GM18868 (cell line): ENCODE measurements at regions not wholly inside any gene's neighbourhood (a gene's known extent, or its start where the extent isn't known, plus 50 kb on each side); places are given as distances from the start of the nearest gene placed in this dataset.
"Not testable (repeated sequence)": the region's sequence is repeated elsewhere in the genome, so short reads cannot be mapped to it uniquely, and the experiment has no call there.

Experiments used
- ATAC-seq: cut with Tn5 transposase; IDR thresholded peaks from one replicate; pipeline ENCODE4 v1.9.1; 2021; ENCODE audit warnings: mild to moderate bottlenecking, moderate library complexity; ENCODE audit not compliant: unreplicated experiment

- ATAC-seq: not testable (repeated sequence)
These were observed 92.1 kb downstream of the TRIM27 start for GRCh38 chr6:28831683-28832082.

GRCh38 chr6:28836703-28837102 lies 87.1 kb downstream of the TRIM27 start:
- ATAC-seq: not testable (repeated sequence)

DNA sequence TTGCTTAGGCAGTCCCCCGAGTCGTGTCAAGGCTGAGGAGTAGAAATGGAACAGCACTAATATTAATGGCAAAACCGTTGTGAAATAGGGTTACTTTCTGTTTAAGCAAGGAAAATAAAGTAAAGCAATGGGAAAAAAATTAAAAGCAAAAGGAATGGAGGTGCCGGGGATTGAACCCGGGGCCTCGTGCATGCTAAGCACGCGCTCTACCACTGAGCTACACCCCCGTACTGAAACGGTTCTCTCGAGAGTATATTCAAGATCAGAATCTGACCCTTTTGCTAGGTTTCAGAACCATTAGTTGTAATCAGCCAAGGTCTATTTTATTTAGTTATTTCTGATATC lies 85.5 kb downstream of the TRIM27 start:
- ATAC-seq: peak; percentile 49

- ATAC-seq: peak; percentile 81
These were observed 84.9 kb downstream of the TRIM27 start for GRCh38 chr6:28838634-28839442.

DNA sequence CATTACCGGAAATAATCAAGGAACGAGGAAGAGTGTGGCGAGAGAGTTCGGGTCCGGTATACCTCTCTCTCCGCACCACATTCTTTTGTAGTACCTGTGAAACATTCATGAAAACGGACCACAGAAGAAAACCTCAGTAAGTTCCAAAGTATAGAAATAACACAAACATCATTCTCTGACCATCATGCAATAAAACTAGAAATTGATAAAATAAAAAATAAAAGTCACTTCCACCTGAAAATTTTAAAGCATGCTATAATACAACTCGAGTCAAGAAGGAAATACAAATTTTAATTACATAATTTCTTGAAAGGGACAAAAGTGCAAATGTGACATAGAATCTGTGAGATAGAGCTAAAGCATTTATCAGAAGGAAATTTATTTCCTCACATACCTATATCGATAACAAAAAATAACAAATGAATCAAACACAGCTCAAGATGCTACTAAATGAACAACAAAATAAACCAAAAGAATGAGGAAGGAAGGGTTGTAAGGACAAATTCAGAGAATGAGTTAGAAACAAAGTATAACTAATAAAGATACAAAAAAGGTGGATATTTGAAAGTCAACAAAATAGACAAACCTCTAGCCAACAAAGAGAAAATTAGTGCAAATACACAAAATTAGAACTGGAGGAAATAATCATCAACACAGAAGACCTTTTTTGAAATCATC lies 84.2 kb downstream of the TRIM27 start:
- ATAC-seq: no peak

GRCh38 chr6:28841290-28841689 lies 82.5 kb downstream of the TRIM27 start:
- ATAC-seq: no peak

DNA sequence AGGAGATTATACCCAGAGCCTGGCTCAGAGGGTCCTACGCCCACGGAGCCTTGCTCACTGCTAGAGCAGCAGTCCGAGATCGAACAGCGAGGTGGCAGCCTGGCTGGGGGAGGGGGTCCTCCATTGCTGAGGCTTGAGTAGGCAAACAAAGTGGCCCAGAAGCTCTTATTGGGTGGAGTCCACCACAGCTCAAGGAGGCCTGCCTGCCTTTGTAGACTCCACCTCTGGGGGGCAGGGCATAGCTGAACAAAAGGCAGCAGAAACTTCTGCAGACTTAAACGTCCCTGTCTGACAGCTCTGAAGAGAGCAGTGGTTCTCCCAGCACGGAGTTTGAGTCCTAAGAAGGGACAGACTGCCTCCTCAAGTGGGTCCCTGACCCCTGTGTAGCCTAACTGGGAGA lies 75.0 kb downstream of the TRIM27 start:
- ATAC-seq: not testable (repeated sequence)
